Right lobe of liver (tissue), 4 donors: ENCODE measurements at regions not wholly inside any gene's neighbourhood (a gene's known extent, or its start where the extent isn't known, plus 50 kb on each side); places are given as distances from the start of the nearest gene placed in this dataset.

Experiments used
- POLR2A ChIP-seq: fragments of 450-650 bp; IDR thresholded peaks from one replicate; pipeline ENCODE4 v1.6.1; 2017; ENCODE audit warnings: antibody characterized with exemption, mild to moderate bottlenecking
- TF ChIP-seq, protein P1 (sequence below), 4 donors: fragments of 200-600 bp in 3 of 4; fragments of 450-650 bp in 1 of 4; IDR thresholded peaks; one replicate each; pipeline versions ENCODE4 v1.5.1 to v1.8.0; 2016 to 2022; ENCODE audit warnings: antibody characterized with exemption in 4 of 4, mild to moderate bottlenecking in 2 of 4
- donor health status: DM: no; HTN: no; CAD: no.
- donor health status: DM: no; HTN: no; CAD: no.
- donor health status: DM: no; HTN: yes; CAD: no.

- TF ChIP-seq POLR2A: no peak
- TF ChIP-seq, protein P1, sequence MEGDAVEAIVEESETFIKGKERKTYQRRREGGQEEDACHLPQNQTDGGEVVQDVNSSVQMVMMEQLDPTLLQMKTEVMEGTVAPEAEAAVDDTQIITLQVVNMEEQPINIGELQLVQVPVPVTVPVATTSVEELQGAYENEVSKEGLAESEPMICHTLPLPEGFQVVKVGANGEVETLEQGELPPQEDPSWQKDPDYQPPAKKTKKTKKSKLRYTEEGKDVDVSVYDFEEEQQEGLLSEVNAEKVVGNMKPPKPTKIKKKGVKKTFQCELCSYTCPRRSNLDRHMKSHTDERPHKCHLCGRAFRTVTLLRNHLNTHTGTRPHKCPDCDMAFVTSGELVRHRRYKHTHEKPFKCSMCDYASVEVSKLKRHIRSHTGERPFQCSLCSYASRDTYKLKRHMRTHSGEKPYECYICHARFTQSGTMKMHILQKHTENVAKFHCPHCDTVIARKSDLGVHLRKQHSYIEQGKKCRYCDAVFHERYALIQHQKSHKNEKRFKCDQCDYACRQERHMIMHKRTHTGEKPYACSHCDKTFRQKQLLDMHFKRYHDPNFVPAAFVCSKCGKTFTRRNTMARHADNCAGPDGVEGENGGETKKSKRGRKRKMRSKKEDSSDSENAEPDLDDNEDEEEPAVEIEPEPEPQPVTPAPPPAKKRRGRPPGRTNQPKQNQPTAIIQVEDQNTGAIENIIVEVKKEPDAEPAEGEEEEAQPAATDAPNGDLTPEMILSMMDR (IDR thresholded peaks at IDR 0.05): no peak
Measured at GRCh38 chr4:17155486-17155885, 257.0 kb upstream of the LDB2 start.
